ENCODE measurements at regions not wholly inside any gene's neighbourhood (a gene's known extent, or its start where the extent isn't known, plus 50 kb on each side); places are given as distances from the start of the nearest gene placed in this dataset.
"Not testable (repeated sequence)": the region's sequence is repeated elsewhere in the genome, so short reads cannot be mapped to it uniquely, and the experiment has no call there.

- ATAC-seq; H3K4me3 ChIP-seq; H3K4me1 ChIP-seq (ENCODE audit: low read depth); H3K36me3 ChIP-seq (ENCODE audit: low read depth); intact Hi-C loops (cut with DNase I, micrococcal nuclease); H3K9me3 ChIP-seq: not testable (repeated sequence)
- DNase-seq = peak in 1 of 3 donors; percentile 71
Observed at GRCh38 chr1:224004552-224005315, 109.2 kb upstream of the FBXO28 start.

GRCh38 chr1:224003896-224004295, 110.0 kb upstream of the FBXO28 start:
- DNase-seq; H3K4me3 ChIP-seq; H3K4me1 ChIP-seq (ENCODE audit: low read depth); H3K36me3 ChIP-seq (ENCODE audit: low read depth); intact Hi-C loops (cut with DNase I, micrococcal nuclease); ATAC-seq; H3K9me3 ChIP-seq: not testable (repeated sequence)

GRCh38 chr1:224001757-224002156, 112.2 kb upstream of the FBXO28 start:
- intact Hi-C loops (cut with DNase I, micrococcal nuclease); H3K36me3 ChIP-seq (ENCODE audit: low read depth); ATAC-seq; H3K4me3 ChIP-seq; H3K9me3 ChIP-seq; DNase-seq; H3K4me1 ChIP-seq (ENCODE audit: low read depth): not testable (repeated sequence)

- ATAC-seq; H3K4me3 ChIP-seq; H3K36me3 ChIP-seq (ENCODE audit: low read depth); intact Hi-C loops (cut with DNase I, micrococcal nuclease); H3K9me3 ChIP-seq; H3K4me1 ChIP-seq (ENCODE audit: low read depth); DNase-seq: not testable (repeated sequence)
Observed at GRCh38 chr1:223999761-224000160, 114.2 kb upstream of the FBXO28 start.

GRCh38 chr1:223998676-223999455, 115.0 kb upstream of the FBXO28 start:
- H3K9me3 ChIP-seq; H3K36me3 ChIP-seq (ENCODE audit: low read depth); ATAC-seq; H3K4me3 ChIP-seq; DNase-seq; intact Hi-C loops (cut with DNase I, micrococcal nuclease); H3K4me1 ChIP-seq (ENCODE audit: low read depth): not testable (repeated sequence)

- H3K4me1 ChIP-seq (ENCODE audit: low read depth); H3K9me3 ChIP-seq; intact Hi-C loops (cut with DNase I, micrococcal nuclease); DNase-seq; H3K36me3 ChIP-seq (ENCODE audit: low read depth); H3K4me3 ChIP-seq; ATAC-seq: not testable (repeated sequence)
Observed at GRCh38 chr1:223996376-223996775, 117.5 kb upstream of the FBXO28 start.

GRCh38 chr1:223992456-223993246, 121.3 kb upstream of the FBXO28 start:
- peak; percentile 100 for ATAC-seq
- intact Hi-C loops (cut with DNase I, micrococcal nuclease); H3K36me3 ChIP-seq (ENCODE audit: low read depth): not testable (repeated sequence)

GRCh38 chr1:223991297-223991857, 122.5 kb upstream of the FBXO28 start:
- ATAC-seq; H3K4me1 ChIP-seq (ENCODE audit: low read depth); H3K36me3 ChIP-seq (ENCODE audit: low read depth); H3K4me3 ChIP-seq; intact Hi-C loops (cut with DNase I, micrococcal nuclease); H3K9me3 ChIP-seq: not testable (repeated sequence)
- DNase-seq = peak in 2 of 3 donors; percentile 21 to 35

More at GRCh38 chr1:223992456-223993246, 121.3 kb upstream of the FBXO28 start:
- peak overlapping the region; percentile 46 for H3K4me3 ChIP-seq
- not testable (repeated sequence) for H3K4me1 ChIP-seq (ENCODE audit: low read depth); H3K9me3 ChIP-seq
- TF ChIP-seq CTCF (IDR thresholded peaks at IDR 0.05) = peak; percentile 6
- DNase-seq = peak; percentile 100

- H3K4me1 ChIP-seq (ENCODE audit: low read depth); intact Hi-C loops (cut with DNase I, micrococcal nuclease); H3K36me3 ChIP-seq (ENCODE audit: low read depth); H3K9me3 ChIP-seq; DNase-seq; H3K4me3 ChIP-seq; ATAC-seq: not testable (repeated sequence)
Observed at GRCh38 chr1:223961985-223962384, 116.2 kb upstream of the TP53BP2 start.

- not testable (repeated sequence) for ATAC-seq
Observed at GRCh38 chr1:223952801-223953200, 107.1 kb upstream of the TP53BP2 start.

GRCh38 chr1:223951551-223951950, 105.8 kb upstream of the TP53BP2 start:
- DNase-seq; ATAC-seq; H3K36me3 ChIP-seq (ENCODE audit: low read depth); H3K4me3 ChIP-seq; intact Hi-C loops (cut with DNase I, micrococcal nuclease); H3K4me1 ChIP-seq (ENCODE audit: low read depth); H3K9me3 ChIP-seq: not testable (repeated sequence)

More at GRCh38 chr1:223952801-223953200, 107.1 kb upstream of the TP53BP2 start:
- DNase-seq; intact Hi-C loops (cut with DNase I, micrococcal nuclease); H3K9me3 ChIP-seq; H3K4me1 ChIP-seq (ENCODE audit: low read depth); H3K36me3 ChIP-seq (ENCODE audit: low read depth); H3K4me3 ChIP-seq: not testable (repeated sequence)

GRCh38 chr1:223949944-223950343, 104.2 kb upstream of the TP53BP2 start:
- DNase-seq; H3K4me3 ChIP-seq; ATAC-seq; H3K4me1 ChIP-seq (ENCODE audit: low read depth); H3K9me3 ChIP-seq; intact Hi-C loops (cut with DNase I, micrococcal nuclease); H3K36me3 ChIP-seq (ENCODE audit: low read depth): not testable (repeated sequence)
